ENCODE measurements at regions not wholly inside any gene's neighbourhood (a gene's known extent, or its start where the extent isn't known, plus 50 kb on each side); places are given as distances from the start of the nearest gene placed in this dataset.

DNA sequence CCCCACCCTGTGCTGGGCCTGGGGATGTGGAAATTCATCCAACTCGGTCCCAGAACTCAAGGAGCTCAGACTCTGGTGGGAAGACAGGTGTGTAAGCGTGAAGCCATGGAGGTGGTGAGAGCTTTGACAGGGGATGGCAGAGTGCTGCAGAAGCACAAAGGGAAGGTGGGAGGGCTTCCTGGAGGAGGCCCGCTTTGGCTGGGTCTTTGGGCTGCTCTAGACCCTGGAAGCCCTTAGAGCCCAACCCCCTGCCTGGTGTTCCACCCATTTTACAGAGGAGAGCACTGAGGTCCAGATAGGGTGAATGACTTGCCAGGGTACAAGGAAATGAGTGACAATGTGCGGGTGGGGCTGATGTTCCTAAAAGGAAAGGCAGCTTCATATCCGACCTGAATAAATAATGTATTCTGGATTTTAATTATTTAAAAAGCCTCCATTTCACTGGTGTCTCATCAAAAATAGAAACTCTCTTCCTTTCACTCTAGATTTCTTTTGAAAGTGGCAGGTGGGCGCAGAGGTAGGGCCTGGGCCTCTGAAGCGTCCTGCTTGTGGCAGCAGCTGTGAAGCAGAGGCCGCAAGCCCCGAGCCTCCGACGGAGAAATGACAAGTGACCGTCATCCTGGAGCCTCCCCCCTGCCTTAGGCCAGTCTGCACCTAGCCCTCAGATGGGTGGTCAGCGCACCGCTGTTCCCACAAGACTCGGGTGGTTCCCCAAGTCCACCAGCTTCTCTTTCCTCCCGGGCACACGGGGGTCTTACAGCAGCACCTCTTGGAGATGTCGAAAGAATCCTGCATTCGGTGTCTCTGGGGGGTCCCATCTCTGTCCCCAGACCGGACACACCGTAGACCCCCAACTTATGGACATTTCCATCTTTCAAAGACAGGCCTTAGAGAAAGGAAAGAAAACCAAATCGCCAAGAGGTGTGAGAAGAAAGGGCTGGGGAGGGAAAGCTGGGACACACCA, 71.0 kb upstream of the TAF1B start:
- no peak for TF ChIP-seq CTCF (IDR thresholded peaks at IDR 0.05; ENCODE audit: insufficient read depth, missing control alignments)
- FAIRE-seq (no peak), DNase-seq (ENCODE audit: insufficient read length, low spot score) (no peak)

- TF ChIP-seq CTCF (IDR thresholded peaks at IDR 0.05; ENCODE audit: insufficient read depth, missing control alignments): no peak
- DNase-seq (ENCODE audit: insufficient read length, low spot score) (no peak), FAIRE-seq (no peak)
These were observed 70.0 kb upstream of the TAF1B start for GRCh38 chr2:9772999-9773902.

DNA sequence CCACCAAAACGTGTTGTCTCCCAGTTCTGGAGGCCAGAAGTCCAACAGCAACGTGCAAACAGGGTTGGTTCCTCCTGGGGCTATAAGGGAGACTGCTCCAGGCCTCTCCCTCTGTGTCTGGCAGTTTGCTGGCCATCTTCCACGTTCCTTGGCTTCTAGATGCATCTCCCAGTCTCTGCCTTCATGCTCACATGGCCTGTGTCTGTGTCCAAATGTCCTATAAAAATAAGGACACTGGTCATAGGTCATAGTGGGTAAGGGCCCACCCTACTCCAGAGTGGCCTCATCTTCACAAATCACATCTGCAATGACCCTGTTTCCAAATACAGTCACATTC, 69.4 kb upstream of the TAF1B start:
- no peak for TF ChIP-seq CTCF (IDR thresholded peaks at IDR 0.05; ENCODE audit: insufficient read depth, missing control alignments)

DNA sequence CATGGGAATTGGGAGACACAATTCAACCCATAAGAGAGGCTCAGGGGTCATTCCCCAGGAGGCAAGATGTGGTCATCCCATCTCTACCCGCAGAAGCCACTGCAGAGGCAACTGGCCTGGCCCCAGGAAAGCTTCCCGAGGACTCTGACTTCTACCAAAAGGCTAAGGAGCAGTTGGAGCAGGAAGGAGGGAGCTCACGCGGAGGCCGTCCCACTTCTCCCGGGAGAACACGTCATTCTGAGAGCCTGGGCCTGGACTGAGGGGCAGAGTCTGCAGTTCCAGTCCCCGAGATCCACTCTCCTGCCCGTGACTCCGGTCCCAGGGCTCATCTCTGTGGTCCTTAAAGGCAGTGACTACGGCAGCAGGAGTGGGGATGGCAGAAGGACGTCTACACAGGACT, 69.0 kb upstream of the TAF1B start:
- no peak for TF ChIP-seq CTCF (IDR thresholded peaks at IDR 0.05; ENCODE audit: insufficient read depth, missing control alignments)
- no peak for DNase-seq (ENCODE audit: insufficient read length, low spot score)
- no peak for FAIRE-seq

More for the DNA sequence above, 69.4 kb upstream of the TAF1B start:
- DNase-seq (ENCODE audit: insufficient read length, low spot score): no peak
- FAIRE-seq: no peak

DNA sequence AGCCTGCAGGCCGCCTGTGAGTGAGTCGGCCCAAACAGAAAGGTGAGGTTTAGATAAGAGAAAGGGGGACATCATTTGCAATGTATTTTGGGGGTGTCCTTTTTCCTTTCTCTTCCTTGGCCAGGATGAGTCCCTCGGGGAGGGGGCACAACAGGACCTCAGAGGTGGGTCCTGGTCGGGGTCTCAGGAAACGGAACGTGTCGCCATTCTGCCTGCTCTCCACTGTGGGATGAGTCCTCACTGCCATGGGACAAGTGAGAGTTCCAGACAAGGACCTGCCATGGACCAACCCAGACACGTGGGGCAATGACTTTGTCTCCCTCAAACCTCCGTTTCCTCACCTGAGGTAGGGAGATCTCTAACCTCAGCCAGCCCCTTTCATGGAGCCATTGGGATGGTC, 67.9 kb upstream of the TAF1B start:
- no peak for FAIRE-seq
- TF ChIP-seq CTCF (IDR thresholded peaks at IDR 0.05; ENCODE audit: insufficient read depth, missing control alignments): no peak
- no peak for DNase-seq (ENCODE audit: insufficient read length, low spot score)

DNA sequence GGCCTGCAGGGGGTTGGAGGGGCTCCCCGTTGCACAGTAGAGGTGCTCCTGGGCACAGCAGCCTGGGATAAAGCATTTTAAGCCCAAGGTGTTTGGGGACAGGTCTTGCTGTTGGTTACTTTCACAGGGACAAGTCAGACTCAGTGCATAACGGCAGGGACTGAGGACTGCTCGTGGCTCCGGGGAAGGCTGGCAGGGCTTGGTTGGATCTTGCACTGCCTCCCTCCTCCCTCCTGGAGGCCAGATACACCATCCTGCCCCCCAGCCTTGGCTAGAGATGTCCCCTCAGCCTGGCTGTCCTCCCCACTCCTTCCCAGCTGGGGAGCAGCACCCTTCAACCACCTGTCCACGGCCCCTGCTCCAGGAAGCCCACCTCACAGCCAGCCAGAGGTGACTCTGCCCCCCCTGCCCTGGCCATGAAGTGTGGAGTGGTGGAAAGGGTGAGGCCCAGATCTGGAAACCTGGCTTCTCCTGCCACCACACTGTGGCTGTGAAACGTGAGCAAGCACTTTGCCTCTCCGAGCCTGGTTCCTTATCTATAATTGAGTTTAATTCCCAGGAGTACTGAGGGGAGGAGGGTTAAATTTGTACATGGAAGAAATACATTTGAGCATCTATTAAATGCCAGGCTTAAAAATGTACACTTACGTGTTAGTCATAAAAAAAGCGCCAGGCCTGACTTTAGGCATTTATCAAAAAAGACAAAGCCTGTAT, 67.1 kb upstream of the TAF1B start:
- FAIRE-seq (no peak), DNase-seq (ENCODE audit: insufficient read length, low spot score) (no peak)
- no peak for TF ChIP-seq CTCF (IDR thresholded peaks at IDR 0.05; ENCODE audit: insufficient read depth, missing control alignments)

Data from D721Med (cell line).